ENCODE measurements at regions not wholly inside any gene's neighbourhood (a gene's known extent, or its start where the extent isn't known, plus 50 kb on each side); places are given as distances from the start of the nearest gene placed in this dataset.

DNA sequence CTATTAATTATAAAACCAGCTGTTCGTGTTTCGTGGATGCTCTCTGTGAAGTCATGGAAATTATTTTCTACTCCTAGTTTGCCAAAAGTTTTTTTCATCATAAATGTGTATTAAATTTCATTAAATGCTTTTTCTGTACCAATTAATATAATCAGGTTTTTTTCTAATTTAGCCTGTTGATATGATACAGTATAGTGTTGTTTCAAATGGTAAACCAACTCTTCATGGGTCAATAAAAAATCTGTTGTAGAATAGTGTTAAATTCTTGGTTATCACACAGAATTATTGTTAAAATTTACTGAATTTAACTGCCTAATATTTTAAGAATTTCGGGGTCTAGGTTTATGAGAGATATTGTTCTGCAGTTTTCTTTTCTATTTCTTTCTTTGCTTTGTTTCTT lies 505.9 kb upstream of the MANEA start:
- TF ChIP-seq POLR2A (IDR thresholded peaks at IDR 0.05; ENCODE audit: low read depth, low read length) = no peak
- TF ChIP-seq, protein P1, sequence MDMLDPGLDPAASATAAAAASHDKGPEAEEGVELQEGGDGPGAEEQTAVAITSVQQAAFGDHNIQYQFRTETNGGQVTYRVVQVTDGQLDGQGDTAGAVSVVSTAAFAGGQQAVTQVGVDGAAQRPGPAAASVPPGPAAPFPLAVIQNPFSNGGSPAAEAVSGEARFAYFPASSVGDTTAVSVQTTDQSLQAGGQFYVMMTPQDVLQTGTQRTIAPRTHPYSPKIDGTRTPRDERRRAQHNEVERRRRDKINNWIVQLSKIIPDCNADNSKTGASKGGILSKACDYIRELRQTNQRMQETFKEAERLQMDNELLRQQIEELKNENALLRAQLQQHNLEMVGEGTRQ (IDR thresholded peaks at IDR 0.05; ENCODE audit: low read depth, low read length) = no peak
- no peak for TF ChIP-seq RAD21 (IDR thresholded peaks at IDR 0.05; ENCODE audit: low read length)
- CTCF ChIA-PET = no interaction called here
- Histone ChIP-seq H3K4me1 (ENCODE audit: control insufficient read depth, insufficient read depth, low read length) (no peaks in the 10 kb centered on the region), H3K9ac (ENCODE audit: low read depth, low read length) (no peak overlapping the region), H2BK120ac (ENCODE audit: low read depth, low read length) (no peak overlapping the region), H2AFZ (replicated peaks; ENCODE audit: low read length, poor library complexity) (no peak overlapping the region), H4K5ac (ENCODE audit: low read depth, low read length) (no peak overlapping the region), H2BK20ac (ENCODE audit: low read depth, low read length) (no peak overlapping the region), H3K4me3 (ENCODE audit: insufficient read depth, low read depth, low read length) (no peak overlapping the region), H3K27ac (ENCODE audit: insufficient read depth, low read length) (no peak overlapping the region), H2BK5ac (ENCODE audit: low read depth, low read length, poor library complexity, severe bottlenecking) (no peak overlapping the region), H3K56ac (ENCODE audit: extremely low read depth, insufficient read depth, low read length) (no peak overlapping the region), H2AK9ac (replicated peaks; ENCODE audit: low read depth, low read length, poor library complexity) (no peak overlapping the region), H3K9me3 (ENCODE audit: control insufficient read depth, insufficient read depth, low read length) (peaks cover 2% of the 10 kb centered on the region; the same call in 1 of the 2 replicates), H3K14ac (replicated peaks; ENCODE audit: low read depth, low read length) (no peak overlapping the region), H3K18ac (ENCODE audit: low read depth, low read length) (no peak overlapping the region), H3K27me3 (ENCODE audit: control insufficient read depth, insufficient read depth, low read length) (no peaks in the 10 kb centered on the region), H3K4me2 (ENCODE audit: low read depth, low read length) (no peak overlapping the region), H4K20me1 (ENCODE audit: insufficient read depth, low read length) (no peaks in the 10 kb centered on the region), H4K8ac (ENCODE audit: low read depth in 2 of 2, low read length in 2 of 2) (no peak overlapping the region), H4K91ac (ENCODE audit: insufficient read depth, low read depth, low read length) (no peak overlapping the region), H2AK5ac (ENCODE audit: low read depth, low read length) (no peak overlapping the region), H3K23ac (ENCODE audit: low read depth, low read length) (no peak overlapping the region), H3K4ac (ENCODE audit: low read depth, low read length) (no peak overlapping the region), H3K79me1 (ENCODE audit: low read depth in 1 of 2, low read length in 2 of 2) (no peaks in the 10 kb centered on the region), H2BK15ac (ENCODE audit: low read depth, low read length) (no peak overlapping the region), H3K36me3 (ENCODE audit: control insufficient read depth, insufficient read depth, low read length) (no peaks in the 10 kb centered on the region), H3K9me1 (ENCODE audit: insufficient read depth, low read length) (no peaks in the 10 kb centered on the region)
- dilution Hi-C loops (cut with HindIII; ENCODE audit: low sequenced_read_pairs, unreplicated experiment) = no loop called here
- intact Hi-C loops (cut with micrococcal nuclease) = no loop called here
- in situ Hi-C loops (cut with MboI; ENCODE audit: low sequenced_read_pairs) = no loop called here
- ATAC-seq (ENCODE audit: low read depth) = no peak
- DNase-seq = no peak
- WGBS, 2 experiments (ENCODE audit: extremely low coverage in 2 of 2, insufficient read length in 1 of 2) = no CpG with 5 or more reads among the region's 3 CpGs
- BruUV-seq (replicated peaks) = no TSS peak
- POLR2A ChIA-PET (ENCODE audit: unreplicated experiment) = no interaction called here

All from IMR-90 (cell line).